Body of pancreas (tissue), 4 donors: ENCODE measurements at regions not wholly inside any gene's neighbourhood (a gene's known extent, or its start where the extent isn't known, plus 50 kb on each side); places are given as distances from the start of the nearest gene placed in this dataset.

Experiments
- ATAC-seq: fragments of 150-250 bp; one replicate; pipeline ENCODE4 v1.9.1; 2016
- DNase-seq, 4 donors: peaks; one replicate each; pipeline ENCODE4 v3.0.0-alpha.2; 2019
- H3K27ac ChIP-seq, 4 donors: fragments of 200-600 bp; sonication (generic); 1 replicate in 3 of 4; 2 replicates in 1 of 4; pipeline versions ENCODE4 v1.5.1 to v1.6.1; 2016 to 2019; ENCODE audit warnings: mild to moderate bottlenecking in 1 of 4, mixed read lengths in 1 of 4, moderate library complexity in 1 of 4
- H3K27me3 ChIP-seq, 2 donors: fragments of 200-600 bp; sonication (generic); one replicate each; pipeline ENCODE4 v1.6.0; 2016; ENCODE audit warnings: mild to moderate bottlenecking in 1 of 2
- H3K36me3 ChIP-seq, 2 donors: fragments of 200-600 bp; sonication (generic); replicated peaks in 1 of 2; 2 replicates each; pipeline ENCODE4 v1.5.1; 2016; ENCODE audit warnings: low read depth in 2 of 2; ENCODE audit not compliant: insufficient read depth in 1 of 2
- H3K4me1 ChIP-seq: fragments of 200-600 bp; sonication (generic); one replicate; pipeline ENCODE4 v1.6.0; 2016
- H3K4me3 ChIP-seq, 2 donors: fragments of 200-600 bp; sonication (generic); 1 replicate in 1 of 2; 2 replicates in 1 of 2; pipeline ENCODE4 v1.5.1; 2016 to 2019
- H3K9me3 ChIP-seq, 3 donors: fragments of 200-600 bp; sonication (generic); 1 replicate in 2 of 3; 2 replicates in 1 of 3; pipeline ENCODE4 v1.5.1; 2016
- CTCF ChIP-seq, 7 experiments: fragments of 450-650 bp in 4 of 7; fragments of 200-600 bp in 3 of 7; sonication (generic) in 3 of 7; IDR thresholded peaks; one replicate each; pipeline ENCODE4 v1.5.1; 2016 to 2019; ENCODE audit warnings: antibody characterized with exemption in 7 of 7
- POLR2A ChIP-seq, 3 donors: fragments of 450-650 bp; IDR thresholded peaks; one replicate each; pipeline ENCODE4 v1.6.1; 2016; ENCODE audit warnings: antibody characterized with exemption in 3 of 3, mild to moderate bottlenecking in 2 of 3
- WGBS, 2 donors: methylation state at CpG; one replicate each; pipeline ENCODE4 v1.1.5; 2017; 5-methylcytosine and 5-hydroxymethylcytosine counted together
- intact Hi-C: fragments of 100-400 bp; cut with DNase I; formaldehyde crosslinking; loops from one replicate; pipeline ENCODE4 v1.15.1; 2023

GRCh38 chr16:64174327-64174726 is 947.5 kb downstream of the CDH11 start:
- 50 to 63% methylated on average over 2 of the region's 2 CpGs for WGBS, 2 donors
- no peak overlapping the region for H3K27ac ChIP-seq
- TF ChIP-seq CTCF (IDR thresholded peaks at IDR 0.05): no peak
- TF ChIP-seq POLR2A (IDR thresholded peaks at IDR 0.05): no peak
- H3K4me3 ChIP-seq: no peak overlapping the region
- no peaks in the 10 kb centered on the region for H3K27me3 ChIP-seq
- no peaks in the 10 kb centered on the region for H3K36me3 ChIP-seq
- H3K9me3 ChIP-seq: peaks cover 0 to 10% (median 0%) of the 10 kb centered on the region in 3 donors
- DNase-seq: no peak
- no peak for ATAC-seq
- intact Hi-C loops: no loop called here
- no peaks in the 10 kb centered on the region for H3K4me1 ChIP-seq

- no peaks in the 10 kb centered on the region for H3K27me3 ChIP-seq
- TF ChIP-seq POLR2A (IDR thresholded peaks at IDR 0.05): no peak
- TF ChIP-seq CTCF (IDR thresholded peaks at IDR 0.05): no peak
- intact Hi-C loops: no loop called here
- H3K4me1 ChIP-seq: no peaks in the 10 kb centered on the region
- no peak for ATAC-seq
- no peaks in the 10 kb centered on the region for H3K9me3 ChIP-seq
- no peak overlapping the region for H3K4me3 ChIP-seq
- no peak overlapping the region for H3K27ac ChIP-seq
- DNase-seq: no peak
- no peaks in the 10 kb centered on the region for H3K36me3 ChIP-seq
- 51 to 55% methylated on average over 3 of the region's 3 CpGs for whole genome bisulfite sequencing, 2 donors
Measured at GRCh38 chr16:64172652-64173051, 949.2 kb downstream of the CDH11 start.

GRCh38 chr16:64172226-64172625 is 949.6 kb downstream of the CDH11 start:
- ATAC-seq: no peak
- no peaks in the 10 kb centered on the region for H3K27me3 ChIP-seq
- TF ChIP-seq POLR2A (IDR thresholded peaks at IDR 0.05): no peak
- TF ChIP-seq CTCF (IDR thresholded peaks at IDR 0.05): no peak
- H3K4me3 ChIP-seq: no peak overlapping the region
- 75 to 89% methylated on average over 1 of the region's 1 CpG for WGBS, 2 donors
- intact Hi-C loops: no loop called here
- no peaks in the 10 kb centered on the region for H3K9me3 ChIP-seq
- H3K4me1 ChIP-seq: no peaks in the 10 kb centered on the region
- no peaks in the 10 kb centered on the region for H3K36me3 ChIP-seq
- no peak for DNase-seq
- H3K27ac ChIP-seq: no peak overlapping the region

GRCh38 chr16:64171632-64172031 is 950.2 kb downstream of the CDH11 start:
- no peak overlapping the region for H3K27ac ChIP-seq
- H3K9me3 ChIP-seq: no peaks in the 10 kb centered on the region
- DNase-seq (no peak), ATAC-seq (no peak)
- no peaks in the 10 kb centered on the region for H3K27me3 ChIP-seq
- H3K36me3 ChIP-seq: no peaks in the 10 kb centered on the region
- TF ChIP-seq POLR2A (IDR thresholded peaks at IDR 0.05) (no peak), CTCF (IDR thresholded peaks at IDR 0.05) (no peak)
- 46 to 51% methylated on average over 2 of the region's 2 CpGs for WGBS, 2 donors
- intact Hi-C loops: no loop called here
- H3K4me1 ChIP-seq: no peaks in the 10 kb centered on the region
- no peak overlapping the region for H3K4me3 ChIP-seq

- no peaks in the 10 kb centered on the region for H3K36me3 ChIP-seq
- WGBS, 2 donors: 48 to 71% methylated on average over 1 of the region's 1 CpG
- no peaks in the 10 kb centered on the region for H3K27me3 ChIP-seq
- intact Hi-C loops: no loop called here
- H3K4me3 ChIP-seq: no peak overlapping the region
- TF ChIP-seq CTCF (IDR thresholded peaks at IDR 0.05) (no peak), POLR2A (IDR thresholded peaks at IDR 0.05) (no peak)
- no peak overlapping the region for H3K27ac ChIP-seq
- ATAC-seq (no peak), DNase-seq (no peak)
- no peaks in the 10 kb centered on the region for H3K4me1 ChIP-seq
- H3K9me3 ChIP-seq: no peaks in the 10 kb centered on the region
Measured at GRCh38 chr16:64168371-64168770, 953.5 kb downstream of the CDH11 start.
